SHP77 treated with DMSO at 0.1 percent for 48 hours (cell line): ENCODE measurements at regions not wholly inside any gene's neighbourhood (a gene's known extent, or its start where the extent isn't known, plus 50 kb on each side); places are given as distances from the start of the nearest gene placed in this dataset.
"Not testable (repeated sequence)": the region's sequence is repeated elsewhere in the genome, so short reads cannot be mapped to it uniquely, and the experiment has no call there.

ENCODE experiments used
- DNase-seq: peaks from one replicate; lab custom pipeline; 2025; lab: John Stamatoyannopoulos, UW

GRCh38 chr6:115241373-115241772, 819.3 kb downstream of the FRK start:
- no peak for DNase-seq

GRCh38 chr6:115221198-115221597, 839.5 kb downstream of the FRK start:
- no peak for DNase-seq

GRCh38 chr6:115220551-115221159, 840.0 kb downstream of the FRK start:
- no peak for DNase-seq

- no peak for DNase-seq
These were observed 841.0 kb downstream of the FRK start for GRCh38 chr6:115219645-115220044.

- no peak for DNase-seq
These were observed 843.9 kb downstream of the FRK start for GRCh38 chr6:115216835-115217234.

GRCh38 chr6:115214283-115214682, 846.4 kb downstream of the FRK start:
- no peak for DNase-seq

DNA sequence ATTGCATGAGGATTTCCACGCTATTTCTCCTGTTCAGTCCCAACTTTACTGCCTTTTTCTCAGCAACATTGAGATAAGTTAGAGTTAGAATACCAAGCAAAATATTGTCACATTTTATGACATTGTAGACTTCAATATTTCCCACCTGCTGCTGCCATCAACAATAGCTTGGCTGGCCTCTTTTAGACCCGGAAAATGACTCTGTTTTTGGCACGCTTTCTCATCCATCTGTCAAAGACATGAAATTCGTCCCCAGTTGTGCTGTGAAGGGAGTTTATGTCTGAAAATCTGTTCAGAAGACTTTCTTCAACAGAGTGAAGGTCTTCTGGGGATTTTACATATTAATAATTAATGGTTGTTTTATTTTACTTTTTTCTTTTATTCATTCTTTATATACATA, 857.3 kb downstream of the FRK start:
- no peak for DNase-seq

GRCh38 chr6:115194981-115195638, 852.3 kb upstream of the HS3ST5 start:
- peak; percentile 4 for DNase-seq

DNA sequence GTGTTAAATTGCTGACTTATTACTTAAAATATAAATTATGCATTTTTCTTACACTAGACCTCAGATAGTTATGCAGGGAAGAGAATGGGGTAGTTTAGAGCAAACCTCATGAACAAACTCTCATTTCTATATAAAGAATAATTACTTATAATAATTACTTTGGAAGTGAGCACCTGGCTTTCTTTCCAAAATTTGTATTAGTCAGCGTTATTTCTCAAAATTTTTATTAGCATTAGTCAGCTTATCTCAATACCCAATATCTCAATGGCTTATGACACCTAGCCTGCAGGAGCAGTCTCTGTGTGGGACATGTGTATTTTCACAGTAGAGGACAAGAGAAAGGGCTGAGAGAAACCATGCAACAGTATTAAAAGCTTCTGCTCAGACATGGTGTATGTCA, 849.2 kb upstream of the HS3ST5 start:
- DNase-seq, result no peak

DNA sequence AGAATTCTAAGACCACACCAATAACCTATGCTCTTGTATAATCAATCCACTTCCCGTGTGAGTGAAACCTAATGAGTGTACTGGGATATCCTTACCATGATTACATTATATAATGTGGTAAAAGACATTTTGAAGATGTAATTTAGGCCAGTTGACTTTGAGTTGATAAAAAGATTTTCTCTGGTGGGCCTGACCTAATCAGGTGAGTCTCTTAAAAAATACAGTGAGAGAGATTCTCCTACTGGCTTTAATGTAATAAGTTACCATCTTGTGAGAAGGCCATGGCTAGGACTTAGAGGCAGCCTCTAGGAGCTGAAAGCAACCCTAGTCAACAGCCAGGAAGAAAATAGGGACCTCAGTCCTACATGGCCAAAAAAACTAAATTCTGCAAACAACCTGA, 847.7 kb upstream of the HS3ST5 start:
- DNase-seq, result no peak

DNA sequence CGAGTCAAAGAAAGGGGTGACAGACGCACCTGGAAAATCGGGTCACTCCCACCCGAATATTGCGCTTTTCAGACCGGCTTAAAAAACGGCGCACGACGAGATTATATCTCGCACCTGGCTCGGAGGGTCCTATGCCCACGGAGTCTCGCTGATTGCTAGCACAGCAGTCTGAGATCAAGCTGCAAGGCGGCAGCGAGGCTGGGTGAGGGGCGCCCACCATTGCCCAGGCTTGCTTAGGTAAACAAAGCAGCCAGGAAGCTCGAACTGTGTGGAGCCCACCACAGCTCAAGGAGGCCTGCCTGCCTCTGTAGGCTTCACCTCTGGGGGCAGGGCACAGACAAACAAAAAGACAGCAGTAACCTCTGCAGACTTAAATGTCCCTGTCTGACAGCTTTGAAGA, 832.6 kb upstream of the HS3ST5 start:
- not testable (repeated sequence) for DNase-seq

DNA sequence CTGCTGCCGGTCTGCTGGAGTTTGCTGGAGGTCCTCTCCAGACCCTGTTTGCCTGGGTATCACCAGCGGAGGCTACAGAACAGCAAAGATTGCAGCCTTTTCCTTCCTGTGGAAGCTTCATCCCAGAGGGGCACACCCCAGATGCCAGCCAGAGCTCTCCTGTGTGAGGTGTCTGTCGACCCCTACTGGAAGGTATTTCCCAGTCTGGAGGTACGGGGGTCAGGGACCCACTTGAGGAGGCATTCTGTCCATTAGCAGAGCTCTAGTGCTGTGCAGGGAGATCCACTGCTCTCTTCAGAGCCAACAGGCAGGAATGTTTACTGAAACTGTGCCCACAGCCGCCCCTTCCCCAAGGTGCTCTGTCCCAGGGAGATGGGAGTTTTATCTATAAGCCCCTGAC, 823.1 kb upstream of the HS3ST5 start:
- not testable (repeated sequence) for DNase-seq

GRCh38 chr6:115159733-115160132, 816.9 kb upstream of the HS3ST5 start:
- no peak for DNase-seq

DNA sequence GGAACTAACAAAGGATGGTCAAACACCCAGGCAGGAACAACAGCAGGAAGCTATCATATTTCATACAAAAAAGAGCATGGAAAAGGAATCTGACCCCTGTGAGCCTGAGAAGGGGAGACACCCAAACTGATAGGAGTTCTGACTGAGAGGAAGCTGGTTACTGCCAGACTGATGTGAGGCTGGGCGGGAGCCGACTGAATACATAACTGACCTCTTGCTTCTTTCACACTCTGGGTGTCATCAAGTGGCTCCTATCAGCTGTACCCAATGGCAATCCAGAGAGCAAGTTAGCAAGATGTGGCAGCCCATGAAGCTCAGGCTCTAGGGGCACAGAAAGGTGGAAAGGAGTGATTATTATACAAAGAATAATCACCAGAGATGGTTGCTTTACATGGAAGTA, 795.1 kb upstream of the HS3ST5 start:
- DNase-seq, result peak; percentile 11

GRCh38 chr6:115133790-115134189, 791.0 kb upstream of the HS3ST5 start:
- no peak for DNase-seq

DNA sequence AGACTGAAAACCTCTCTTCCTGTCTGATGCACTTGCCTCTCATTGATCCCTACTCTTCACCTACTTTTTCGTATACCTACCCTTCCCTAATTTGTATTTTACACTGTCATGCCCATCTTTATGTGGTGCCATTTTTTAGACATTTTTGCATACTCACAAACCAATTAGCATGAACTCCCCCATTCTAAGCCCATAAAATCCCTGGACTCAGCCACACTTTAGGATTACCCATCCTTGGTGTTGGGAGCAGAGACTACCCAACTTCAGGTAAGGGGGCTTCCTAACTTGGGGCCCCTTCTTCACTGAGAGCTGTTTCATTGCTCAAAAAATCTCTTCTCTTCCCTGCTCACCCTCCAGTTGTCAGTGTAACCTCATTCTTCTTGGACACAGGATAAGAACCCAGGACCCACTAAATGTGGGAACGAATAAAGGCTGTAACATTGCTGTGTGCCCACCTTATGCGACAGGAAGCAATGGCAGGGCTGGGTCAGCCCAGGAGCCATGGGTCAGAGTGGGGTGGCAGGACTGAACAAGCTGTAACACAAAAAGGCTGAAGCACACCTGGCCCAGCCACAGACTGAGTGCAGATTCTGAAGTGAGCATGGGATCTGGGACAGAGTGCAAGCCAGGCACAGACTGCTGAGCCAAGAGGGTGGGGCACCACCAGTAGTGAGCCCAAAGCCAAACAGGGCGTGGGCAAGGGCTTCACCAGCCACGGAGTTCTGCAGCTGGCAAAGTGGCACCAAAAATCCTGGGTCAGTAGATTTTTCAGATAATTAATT, 789.1 kb upstream of the HS3ST5 start:
- no peak for DNase-seq

DNA sequence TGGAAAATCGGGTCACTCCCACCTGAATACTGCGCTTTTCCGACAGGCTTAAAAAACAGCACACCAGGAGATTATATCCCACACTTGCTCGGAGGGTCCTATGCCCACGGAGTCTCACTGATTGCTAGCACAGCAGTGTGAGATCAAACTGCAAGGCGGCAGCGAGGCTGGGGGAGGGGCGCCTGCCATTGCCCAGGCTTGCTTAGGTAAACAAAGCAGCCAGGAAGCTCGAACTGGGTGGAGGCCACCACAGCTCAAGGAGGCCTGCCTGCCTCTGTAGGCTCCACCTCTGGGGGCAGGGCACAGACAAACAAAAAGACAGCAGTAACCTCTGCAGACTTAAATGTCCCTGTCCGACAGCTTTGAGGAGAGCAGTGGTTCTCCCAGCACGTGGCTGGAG, 778.7 kb upstream of the HS3ST5 start:
- DNase-seq, result not testable (repeated sequence)

GRCh38 chr6:115120391-115120790, 777.6 kb upstream of the HS3ST5 start:
- peak; percentile 24 for DNase-seq

GRCh38 chr6:115091461-115091860, 748.6 kb upstream of the HS3ST5 start:
- DNase-seq, result no peak

DNA sequence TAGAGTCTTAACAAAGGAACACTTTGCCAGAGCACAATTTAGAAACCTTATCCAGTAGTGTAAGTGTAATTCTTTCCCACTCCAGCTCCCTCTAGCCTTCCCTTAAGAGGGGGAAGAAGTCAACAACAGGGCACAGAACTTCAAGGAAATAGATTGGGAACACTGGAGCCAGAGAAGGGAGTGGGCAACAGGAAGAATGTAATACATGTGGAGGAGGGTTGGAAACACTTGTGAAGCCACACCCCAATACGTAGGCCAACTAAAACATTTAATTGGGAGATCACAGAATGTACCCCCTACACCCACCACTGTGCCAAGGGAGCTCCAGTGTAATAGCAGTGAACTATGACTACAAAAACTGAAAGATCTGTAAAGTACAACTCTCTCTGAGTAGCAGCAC, 735.7 kb upstream of the HS3ST5 start:
- no peak for DNase-seq

GRCh38 chr6:115071962-115072361, 729.1 kb upstream of the HS3ST5 start:
- no peak for DNase-seq

DNA sequence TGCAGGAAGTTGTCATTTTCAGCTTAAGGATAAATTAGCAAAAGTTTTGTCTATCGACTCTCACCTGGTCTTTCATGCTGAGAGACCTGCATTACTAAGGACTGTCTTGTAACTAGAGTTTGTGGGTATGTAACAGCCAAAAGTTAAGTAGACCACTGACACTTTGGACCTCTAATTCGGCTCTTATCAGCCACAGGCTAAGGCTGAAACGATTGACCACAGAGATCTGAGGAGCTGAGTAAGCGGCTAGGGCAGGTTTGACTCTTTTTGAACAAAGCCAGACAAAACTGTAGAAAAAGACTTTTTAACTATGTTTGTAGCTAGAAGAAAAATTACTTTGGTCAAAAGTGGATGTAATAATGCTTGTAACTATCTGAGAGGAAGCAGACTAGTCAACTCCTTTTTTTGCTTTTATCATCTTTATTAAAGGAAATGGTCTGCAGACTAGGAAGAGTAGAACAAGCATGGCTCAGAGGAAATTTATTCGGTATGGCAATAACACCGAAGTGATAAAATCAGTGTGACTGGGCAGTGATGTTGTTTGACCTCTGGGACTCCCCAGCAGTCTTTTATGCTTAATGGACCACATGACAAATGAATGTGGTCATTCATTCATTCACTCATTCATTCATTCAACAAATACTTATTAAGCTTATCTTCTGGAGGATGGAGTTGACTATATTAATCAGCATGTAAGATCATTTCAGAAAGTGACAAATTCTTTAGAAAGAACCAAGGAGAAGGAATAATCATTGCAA, 725.0 kb upstream of the HS3ST5 start:
- DNase-seq, result no peak

- no peak for DNase-seq
These were observed 721.9 kb upstream of the HS3ST5 start for GRCh38 chr6:115064680-115065079.
